ENCODE measurements at regions not wholly inside any gene's neighbourhood (a gene's known extent, or its start where the extent isn't known, plus 50 kb on each side); places are given as distances from the start of the nearest gene placed in this dataset.

DNA sequence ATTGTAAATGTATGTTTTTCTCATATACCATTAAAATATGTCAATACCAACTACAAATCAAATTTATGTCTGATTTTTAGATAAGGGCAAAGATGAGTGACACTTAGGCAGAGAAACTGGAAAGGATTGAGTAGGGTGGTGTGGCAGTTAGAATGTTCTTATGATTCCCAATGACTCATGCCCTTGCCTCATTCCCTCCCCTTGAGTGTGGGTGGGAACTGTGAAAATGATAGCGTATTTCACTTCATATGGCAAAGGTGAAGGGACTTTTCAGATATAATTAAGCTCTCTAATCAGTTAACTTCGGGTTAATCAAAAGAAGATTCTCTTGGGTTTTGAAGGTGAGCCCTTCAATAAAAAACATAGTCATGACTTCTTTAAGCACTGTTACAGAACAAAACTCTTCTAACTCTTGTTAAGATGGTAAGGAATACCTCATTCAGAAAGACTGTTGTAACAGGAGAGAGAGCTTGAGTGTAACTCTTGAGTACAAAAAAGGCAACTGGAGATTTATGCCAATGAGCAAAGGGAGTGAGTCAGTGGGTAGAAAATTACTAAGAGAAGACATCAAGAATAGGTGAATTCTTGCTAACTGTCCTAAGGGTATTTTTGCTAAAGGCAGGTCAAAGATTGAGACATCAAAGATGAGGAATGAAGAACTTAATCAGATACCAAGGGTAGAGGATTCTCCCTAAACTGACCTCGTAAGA, 329.5 kb downstream of the KCTD8 start:
- DNase-seq (ENCODE audit: insufficient read length, low spot score), result no peak
- TF ChIP-seq, protein P1, sequence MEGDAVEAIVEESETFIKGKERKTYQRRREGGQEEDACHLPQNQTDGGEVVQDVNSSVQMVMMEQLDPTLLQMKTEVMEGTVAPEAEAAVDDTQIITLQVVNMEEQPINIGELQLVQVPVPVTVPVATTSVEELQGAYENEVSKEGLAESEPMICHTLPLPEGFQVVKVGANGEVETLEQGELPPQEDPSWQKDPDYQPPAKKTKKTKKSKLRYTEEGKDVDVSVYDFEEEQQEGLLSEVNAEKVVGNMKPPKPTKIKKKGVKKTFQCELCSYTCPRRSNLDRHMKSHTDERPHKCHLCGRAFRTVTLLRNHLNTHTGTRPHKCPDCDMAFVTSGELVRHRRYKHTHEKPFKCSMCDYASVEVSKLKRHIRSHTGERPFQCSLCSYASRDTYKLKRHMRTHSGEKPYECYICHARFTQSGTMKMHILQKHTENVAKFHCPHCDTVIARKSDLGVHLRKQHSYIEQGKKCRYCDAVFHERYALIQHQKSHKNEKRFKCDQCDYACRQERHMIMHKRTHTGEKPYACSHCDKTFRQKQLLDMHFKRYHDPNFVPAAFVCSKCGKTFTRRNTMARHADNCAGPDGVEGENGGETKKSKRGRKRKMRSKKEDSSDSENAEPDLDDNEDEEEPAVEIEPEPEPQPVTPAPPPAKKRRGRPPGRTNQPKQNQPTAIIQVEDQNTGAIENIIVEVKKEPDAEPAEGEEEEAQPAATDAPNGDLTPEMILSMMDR (IDR thresholded peaks at IDR 0.05; ENCODE audit: insufficient read depth, missing control alignments), result no peak
- no peak for FAIRE-seq

DNA sequence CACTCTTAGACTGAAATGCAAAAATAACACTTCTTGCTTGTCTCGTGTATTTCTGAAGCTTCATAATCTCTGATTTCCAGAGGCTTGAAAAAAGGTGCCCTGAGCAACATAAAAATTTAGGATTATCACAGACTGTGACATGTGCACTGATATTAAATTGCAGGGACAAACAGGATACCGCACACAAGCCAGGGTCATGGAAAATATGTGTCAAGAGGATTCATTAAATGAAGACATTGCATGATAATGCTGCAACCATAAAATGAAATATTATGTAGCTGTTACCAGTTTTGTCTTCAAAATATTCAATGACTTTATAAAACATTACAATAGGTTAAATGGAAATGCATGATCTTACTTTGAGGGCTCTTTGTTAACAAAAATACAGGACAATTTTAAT, 328.0 kb downstream of the KCTD8 start:
- FAIRE-seq, result no peak
- TF ChIP-seq, protein P1 (IDR thresholded peaks at IDR 0.05; ENCODE audit: insufficient read depth, missing control alignments), result no peak
- DNase-seq (ENCODE audit: insufficient read length, low spot score), result no peak

GRCh38 chr4:44121210-44121609, 327.4 kb downstream of the KCTD8 start:
- FAIRE-seq (no peak), DNase-seq (ENCODE audit: insufficient read length, low spot score) (no peak)
- TF ChIP-seq, protein P1 (IDR thresholded peaks at IDR 0.05; ENCODE audit: insufficient read depth, missing control alignments), result no peak
